Neural cell (in vitro differentiated cells): ENCODE measurements at regions not wholly inside any gene's neighbourhood (a gene's known extent, or its start where the extent isn't known, plus 50 kb on each side); places are given as distances from the start of the nearest gene placed in this dataset.

Experiments used
- H2AFZ ChIP-seq: fragments of 200-600, 300-800 bp; sonication (generic), shearing (Covaris generic); 2 replicates; pipeline ENCODE4 v1.6.0; 2014; ENCODE audit warnings: low read depth, mild to moderate bottlenecking, antibody characterized with exemption, low read length, moderate library complexity
- H3F3A ChIP-seq: fragments of 200-600 bp; shearing (Covaris generic); 2 replicates; pipeline ENCODE4 v1.6.1; 2016; ENCODE audit warnings: mild to moderate bottlenecking, moderate library complexity, mixed read lengths, antibody characterized with exemption, low read length; ENCODE audit not compliant: insufficient read depth, poor library complexity, severe bottlenecking
- H3K27ac ChIP-seq: fragments of 200-600, 300-800 bp; sonication (generic), shearing (Covaris generic); 2 replicates; pipeline ENCODE4 v1.5.1; 2014; ENCODE audit warnings: mild to moderate bottlenecking, low read length, moderate library complexity
- H3K27me3 ChIP-seq: fragments of 300-800, 200-600 bp; sonication (generic), shearing (Covaris generic); 2 replicates; pipeline ENCODE4 v1.6.0; 2014; ENCODE audit warnings: mild to moderate bottlenecking, low read depth, low read length, moderate library complexity; ENCODE audit not compliant: insufficient read depth
- H3K36me3 ChIP-seq: fragments of 300-800, 200-600 bp; sonication (generic), shearing (Covaris generic); 2 replicates; pipeline ENCODE4 v1.5.1; 2014; ENCODE audit warnings: mild to moderate bottlenecking, antibody characterized with exemption, low read length, moderate library complexity; ENCODE audit not compliant: insufficient read depth
- H3K4me2 ChIP-seq: fragments of 300-800, 200-600 bp; sonication (generic), shearing (Covaris generic); 2 replicates; pipeline ENCODE4 v1.6.0; 2014; ENCODE audit warnings: mild to moderate bottlenecking, low read length
- H3K4me3 ChIP-seq: fragments of 300-800, 200-600 bp; sonication (generic), shearing (Covaris generic); 2 replicates; pipeline ENCODE4 v1.5.1; 2014; ENCODE audit warnings: mild to moderate bottlenecking, low read length, moderate library complexity
- H3K79me2 ChIP-seq: fragments of 200-600 bp; shearing (Covaris generic); replicated peaks from 2 replicates; pipeline ENCODE4 v1.6.0; 2014; ENCODE audit warnings: mild to moderate bottlenecking, low read length, moderate library complexity; ENCODE audit not compliant: insufficient read depth
- H3K9ac ChIP-seq: fragments of 300-800, 200-600 bp; sonication (generic), shearing (Covaris generic); 2 replicates; pipeline ENCODE4 v1.6.1; 2016; ENCODE audit warnings: mild to moderate bottlenecking, low read length, mixed read lengths
- H3K9me2 ChIP-seq: fragments of 200-600 bp; shearing (Covaris generic); 2 replicates; pipeline ENCODE4 v1.6.1; 2016; ENCODE audit warnings: mild to moderate bottlenecking, low read length, mixed read lengths; ENCODE audit not compliant: insufficient read depth
- H3K9me3 ChIP-seq: fragments of 200-600, 300-800 bp; sonication (generic), shearing (Covaris generic); 2 replicates; pipeline ENCODE4 v1.6.1; 2016; ENCODE audit warnings: mild to moderate bottlenecking, mixed run types, low read length, moderate library complexity, mixed read lengths
- H4K20me1 ChIP-seq: fragments of 200-600 bp; shearing (Covaris generic); 2 replicates; pipeline ENCODE4 v1.6.1; 2016; ENCODE audit warnings: mild to moderate bottlenecking, mixed run types; ENCODE audit not compliant: insufficient read depth
- EP300 ChIP-seq: fragments of 450-650 bp; conservative IDR thresholded peaks from 2 replicates; pipeline ENCODE4 v1.6.1; 2014; ENCODE audit warnings: antibody characterized with exemption, mild to moderate bottlenecking, moderate library complexity; ENCODE audit not compliant: poor library complexity, severe bottlenecking
- EZH2 ChIP-seq: fragments of 200-600, 300-800 bp; shearing (Covaris generic), sonication (generic); IDR thresholded peaks from 2 replicates; pipeline ENCODE4 v1.6.1; 2014; ENCODE audit warnings: antibody characterized with exemption, low read length, borderline replicate concordance, mild to moderate bottlenecking; ENCODE audit not compliant: insufficient read depth, poor library complexity, severe bottlenecking
- MXI1 ChIP-seq: fragments of 450-650 bp; conservative IDR thresholded peaks from 2 replicates; pipeline ENCODE4 v1.6.1; 2014; ENCODE audit warnings: antibody characterized with exemption, mild to moderate bottlenecking; ENCODE audit not compliant: poor library complexity, severe bottlenecking
- POLR2AphosphoS5 ChIP-seq: IDR thresholded peaks from 2 replicates; pipeline ENCODE4 v1.6.1; 2012
- RAD21 ChIP-seq: fragments of 450-650 bp; conservative IDR thresholded peaks from 2 replicates; pipeline ENCODE4 v1.6.1; 2014; ENCODE audit warnings: antibody characterized with exemption, mild to moderate bottlenecking, moderate library complexity
- SMC3 ChIP-seq: fragments of 450-650 bp; conservative IDR thresholded peaks from 2 replicates; pipeline ENCODE4 v1.6.1; 2014; ENCODE audit warnings: antibody characterized with exemption, mild to moderate bottlenecking, moderate library complexity; ENCODE audit not compliant: poor library complexity
- TAF1 ChIP-seq: IDR thresholded peaks from 2 replicates; pipeline ENCODE4 v1.6.1; 2012; ENCODE audit warnings: low read depth
- TF ChIP-seq, protein P1 (sequence below): fragments of 450-650 bp; IDR thresholded peaks from 2 replicates; pipeline ENCODE4 v1.5.1; 2014; ENCODE audit warnings: antibody characterized with exemption, mild to moderate bottlenecking, moderate library complexity; ENCODE audit not compliant: poor library complexity, severe bottlenecking
- TF ChIP-seq, protein P2 (sequence below): IDR thresholded peaks from 2 replicates; pipeline ENCODE4 v1.6.1; 2012; ENCODE audit warnings: borderline replicate concordance

DNA sequence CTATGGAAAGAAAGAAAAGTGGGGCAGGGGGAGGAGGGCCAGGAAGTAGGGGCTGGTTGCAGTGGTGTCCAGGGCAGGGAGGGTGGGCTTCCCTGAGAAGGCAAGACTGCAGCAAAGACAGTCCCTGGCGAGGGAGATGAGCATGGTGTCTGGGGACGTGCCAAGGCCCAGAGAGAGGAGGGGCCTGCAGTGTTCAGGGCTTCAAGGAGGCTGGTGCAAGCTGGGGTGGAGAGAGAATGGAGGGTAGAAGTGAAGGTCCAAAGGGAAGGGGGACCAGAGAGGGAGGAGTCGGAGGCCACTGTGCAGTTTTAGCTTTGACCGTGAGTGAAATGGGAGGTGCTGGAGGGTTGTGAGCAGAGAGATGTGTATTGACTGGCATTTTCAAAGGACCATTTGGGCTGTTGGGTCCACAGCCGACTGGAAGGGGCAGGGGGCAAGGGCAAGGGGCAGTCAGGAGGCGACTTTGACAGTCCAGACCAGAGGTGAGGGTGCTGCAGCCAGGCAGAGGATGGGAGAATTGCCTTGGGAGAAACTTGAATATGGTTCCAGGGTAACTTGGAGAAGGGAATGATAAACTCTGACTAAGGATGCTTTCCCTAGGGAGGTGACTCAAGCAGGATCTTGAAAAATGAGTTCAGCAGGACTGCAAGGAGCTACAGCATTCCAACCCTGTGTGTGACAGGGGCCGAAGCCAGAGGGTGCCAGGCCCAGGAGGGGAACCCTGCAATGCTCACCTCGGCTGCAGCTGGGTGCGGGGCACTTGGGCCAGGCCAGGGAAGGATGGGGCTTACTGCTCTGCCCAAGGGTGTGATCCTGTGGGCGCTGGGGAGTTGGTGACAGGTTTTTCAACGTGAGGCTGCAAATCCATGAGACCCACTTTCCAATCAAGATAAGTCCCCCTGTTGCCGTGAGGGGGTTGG lies 177.1 kb upstream of the HAAO start:
- Histone ChIP-seq H2AFZ (no peak overlapping the region), H4K20me1 (no peaks in the 10 kb centered on the region), H3F3A (no peaks in the 10 kb centered on the region), H3K27me3 (no peaks in the 10 kb centered on the region), H3K9me2 (no peaks in the 10 kb centered on the region), H3K9ac (no peak overlapping the region), H3K4me2 (no peak overlapping the region), H3K9me3 (no peaks in the 10 kb centered on the region), H3K27ac (no peak overlapping the region), H3K36me3 (no peaks in the 10 kb centered on the region), H3K79me2 (no peaks in the 10 kb centered on the region), H3K4me3 (no peak overlapping the region)
- TF ChIP-seq, protein P1, sequence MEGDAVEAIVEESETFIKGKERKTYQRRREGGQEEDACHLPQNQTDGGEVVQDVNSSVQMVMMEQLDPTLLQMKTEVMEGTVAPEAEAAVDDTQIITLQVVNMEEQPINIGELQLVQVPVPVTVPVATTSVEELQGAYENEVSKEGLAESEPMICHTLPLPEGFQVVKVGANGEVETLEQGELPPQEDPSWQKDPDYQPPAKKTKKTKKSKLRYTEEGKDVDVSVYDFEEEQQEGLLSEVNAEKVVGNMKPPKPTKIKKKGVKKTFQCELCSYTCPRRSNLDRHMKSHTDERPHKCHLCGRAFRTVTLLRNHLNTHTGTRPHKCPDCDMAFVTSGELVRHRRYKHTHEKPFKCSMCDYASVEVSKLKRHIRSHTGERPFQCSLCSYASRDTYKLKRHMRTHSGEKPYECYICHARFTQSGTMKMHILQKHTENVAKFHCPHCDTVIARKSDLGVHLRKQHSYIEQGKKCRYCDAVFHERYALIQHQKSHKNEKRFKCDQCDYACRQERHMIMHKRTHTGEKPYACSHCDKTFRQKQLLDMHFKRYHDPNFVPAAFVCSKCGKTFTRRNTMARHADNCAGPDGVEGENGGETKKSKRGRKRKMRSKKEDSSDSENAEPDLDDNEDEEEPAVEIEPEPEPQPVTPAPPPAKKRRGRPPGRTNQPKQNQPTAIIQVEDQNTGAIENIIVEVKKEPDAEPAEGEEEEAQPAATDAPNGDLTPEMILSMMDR, result no peak
- TF ChIP-seq SMC3 (no peak), POLR2AphosphoS5 (no peak), RAD21 (no peak), EZH2 (no peak), EP300 (no peak)
- TF ChIP-seq, protein P2, sequence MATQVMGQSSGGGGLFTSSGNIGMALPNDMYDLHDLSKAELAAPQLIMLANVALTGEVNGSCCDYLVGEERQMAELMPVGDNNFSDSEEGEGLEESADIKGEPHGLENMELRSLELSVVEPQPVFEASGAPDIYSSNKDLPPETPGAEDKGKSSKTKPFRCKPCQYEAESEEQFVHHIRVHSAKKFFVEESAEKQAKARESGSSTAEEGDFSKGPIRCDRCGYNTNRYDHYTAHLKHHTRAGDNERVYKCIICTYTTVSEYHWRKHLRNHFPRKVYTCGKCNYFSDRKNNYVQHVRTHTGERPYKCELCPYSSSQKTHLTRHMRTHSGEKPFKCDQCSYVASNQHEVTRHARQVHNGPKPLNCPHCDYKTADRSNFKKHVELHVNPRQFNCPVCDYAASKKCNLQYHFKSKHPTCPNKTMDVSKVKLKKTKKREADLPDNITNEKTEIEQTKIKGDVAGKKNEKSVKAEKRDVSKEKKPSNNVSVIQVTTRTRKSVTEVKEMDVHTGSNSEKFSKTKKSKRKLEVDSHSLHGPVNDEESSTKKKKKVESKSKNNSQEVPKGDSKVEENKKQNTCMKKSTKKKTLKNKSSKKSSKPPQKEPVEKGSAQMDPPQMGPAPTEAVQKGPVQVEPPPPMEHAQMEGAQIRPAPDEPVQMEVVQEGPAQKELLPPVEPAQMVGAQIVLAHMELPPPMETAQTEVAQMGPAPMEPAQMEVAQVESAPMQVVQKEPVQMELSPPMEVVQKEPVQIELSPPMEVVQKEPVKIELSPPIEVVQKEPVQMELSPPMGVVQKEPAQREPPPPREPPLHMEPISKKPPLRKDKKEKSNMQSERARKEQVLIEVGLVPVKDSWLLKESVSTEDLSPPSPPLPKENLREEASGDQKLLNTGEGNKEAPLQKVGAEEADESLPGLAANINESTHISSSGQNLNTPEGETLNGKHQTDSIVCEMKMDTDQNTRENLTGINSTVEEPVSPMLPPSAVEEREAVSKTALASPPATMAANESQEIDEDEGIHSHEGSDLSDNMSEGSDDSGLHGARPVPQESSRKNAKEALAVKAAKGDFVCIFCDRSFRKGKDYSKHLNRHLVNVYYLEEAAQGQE, result no peak

DNA sequence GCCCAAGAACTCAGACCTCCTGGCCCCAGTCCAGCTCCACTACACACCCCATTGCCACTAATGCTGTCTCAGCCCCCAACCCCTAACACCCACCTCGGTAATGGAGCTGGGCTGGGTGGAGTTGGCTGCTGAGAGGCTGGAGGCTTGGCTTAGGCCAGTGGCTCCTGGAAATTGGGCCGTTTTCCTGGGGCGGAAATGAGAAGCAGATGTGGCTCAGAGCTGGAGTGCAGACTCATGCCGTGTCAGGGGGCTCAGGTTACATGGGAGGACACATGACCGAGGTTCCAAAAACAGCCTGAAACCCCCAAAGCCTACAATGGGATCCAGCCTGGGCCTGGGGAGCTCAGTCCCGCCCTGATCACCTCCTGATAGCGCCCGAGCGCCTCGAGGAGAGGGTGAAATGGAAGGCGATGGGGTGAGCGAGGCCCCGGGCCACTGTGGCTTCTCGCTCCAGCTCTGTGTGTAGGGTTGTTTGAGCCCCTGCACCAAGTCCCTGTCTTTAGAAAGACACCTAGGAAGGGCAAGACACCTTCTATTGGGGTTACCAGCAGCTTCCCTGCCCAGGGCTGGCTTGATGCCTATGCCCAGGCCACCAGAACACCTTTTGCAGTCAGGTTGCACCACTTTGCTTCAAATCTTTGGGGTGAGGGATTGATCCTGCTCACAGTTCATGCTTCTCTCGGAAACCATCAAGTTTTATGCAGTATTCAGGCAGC lies 175.7 kb upstream of the HAAO start:
- Histone ChIP-seq H2AFZ (no peak overlapping the region), H4K20me1 (no peaks in the 10 kb centered on the region)

More for the DNA sequence above, 175.7 kb upstream of the HAAO start:
- H3K4me2 ChIP-seq, result no peak overlapping the region
- no peaks in the 10 kb centered on the region for H3K36me3 ChIP-seq
- H3F3A ChIP-seq, result no peaks in the 10 kb centered on the region
- no peak overlapping the region for H3K9ac ChIP-seq
- H3K9me2 ChIP-seq, result no peaks in the 10 kb centered on the region
- no peaks in the 10 kb centered on the region for H3K79me2 ChIP-seq
- TF ChIP-seq EP300 (no peak), SMC3 (no peak), TAF1 (no peak), POLR2AphosphoS5 (no peak), RAD21 (no peak), EZH2 (no peak), MXI1 (no peak)
- TF ChIP-seq, protein P1, result no peak
- TF ChIP-seq, protein P2, result no peak
- H3K4me3 ChIP-seq, result no peak overlapping the region
- no peak overlapping the region for H3K27ac ChIP-seq
- no peaks in the 10 kb centered on the region for H3K9me3 ChIP-seq
- no peaks in the 10 kb centered on the region for H3K27me3 ChIP-seq
